Natural killer cell (primary cell): ENCODE measurements at regions not wholly inside any gene's neighbourhood (a gene's known extent, or its start where the extent isn't known, plus 50 kb on each side); places are given as distances from the start of the nearest gene placed in this dataset.

Source experiments
- ATAC-seq, 3 donors: fragments of 150-1000 bp in 2 of 3; fragments of 200-7000 bp in 1 of 3; cut with Tn5 transposase; 1 replicate in 1 of 3; 2 replicates in 2 of 3; pipeline ENCODE4 v1.10.0; 2021; ENCODE audit warnings: mild to moderate bottlenecking in 2 of 3, moderate library complexity in 2 of 3
- DNase-seq, 2 donors: peaks; one replicate each; pipeline versions ENCODE4 v3.0.0 to v3.0.0-alpha.2; 2013 to 2021; ENCODE audit warnings: mixed read lengths in 1 of 2
- H3K27ac ChIP-seq: one replicate; pipeline ENCODE4 v1.5.1; 2013; ENCODE audit warnings: mild to moderate bottlenecking, low read length
- H3K27me3 ChIP-seq: one replicate; pipeline ENCODE4 v1.6.1; 2013; ENCODE audit warnings: low read length; ENCODE audit not compliant: control insufficient read depth, insufficient read depth
- H3K36me3 ChIP-seq: one replicate; pipeline ENCODE4 v1.6.1; 2013; ENCODE audit warnings: low read length; ENCODE audit not compliant: control insufficient read depth, insufficient read depth
- H3K4me1 ChIP-seq: one replicate; pipeline ENCODE4 v1.6.1; 2013; ENCODE audit warnings: low read length; ENCODE audit not compliant: control insufficient read depth, insufficient read depth
- H3K4me3 ChIP-seq: one replicate; pipeline ENCODE4 v1.5.1; 2013; ENCODE audit warnings: low read length
- H3K9me3 ChIP-seq: one replicate; pipeline ENCODE4 v1.6.1; 2013; ENCODE audit warnings: low read length; ENCODE audit not compliant: control insufficient read depth, insufficient read depth
- H3K27ac Mint-ChIP-seq, 2 donors: one replicate each; pipeline ENCODE4 v1.8.0; 2022; ENCODE audit warnings: mild to moderate bottlenecking in 2 of 2, mixed read lengths in 2 of 2, moderate library complexity in 1 of 2
- H3K27me3 Mint-ChIP-seq, 2 donors: one replicate each; pipeline ENCODE4 v1.8.0; 2022; ENCODE audit warnings: low read depth in 2 of 2, mixed read lengths in 2 of 2
- H3K36me3 Mint-ChIP-seq: one replicate; pipeline ENCODE4 v1.8.0; 2022; ENCODE audit warnings: mixed read lengths
- H3K4me1 Mint-ChIP-seq, 2 donors: one replicate each; pipeline ENCODE4 v1.8.0; 2022; ENCODE audit warnings: mixed read lengths in 2 of 2
- H3K4me3 Mint-ChIP-seq: one replicate; pipeline ENCODE4 v1.8.0; 2022; ENCODE audit warnings: mild to moderate bottlenecking, moderate library complexity, mixed read lengths
- H3K9me3 Mint-ChIP-seq, 2 donors: one replicate each; pipeline ENCODE4 v1.8.0; 2022; ENCODE audit warnings: mixed read lengths in 2 of 2
- CTCF ChIP-seq: fragments of 200-600 bp; IDR thresholded peaks from one replicate; pipeline ENCODE4 v1.8.0; 2022; ENCODE audit warnings: antibody characterized with exemption
- WGBS: methylation state at CpG from one replicate; pipeline ENCODE4 v1.1.7; 2013; ENCODE audit warnings: missing lambda C conversion rate; ENCODE audit not compliant: insufficient coverage; 5-methylcytosine and 5-hydroxymethylcytosine counted together
- intact Hi-C: fragments of 100-400 bp; cut with micrococcal nuclease; formaldehyde crosslinking; loops from one replicate; pipeline ENCODE4 v1.14.2; 2022

- peaks cover 0 to 2% of the 10 kb centered on the region in 2 donors for H3K9me3 Mint-ChIP-seq
- Histone ChIP-seq H3K27ac (no peak overlapping the region), H3K36me3 (no peaks in the 10 kb centered on the region), H3K27me3 (no peaks in the 10 kb centered on the region), H3K9me3 (no peaks in the 10 kb centered on the region), H3K4me3 (no peak overlapping the region), H3K4me1 (no peaks in the 10 kb centered on the region)
- no peak for DNase-seq
- no peak for TF ChIP-seq CTCF
- no peak for ATAC-seq
- H3K4me3 Mint-ChIP-seq: no peak overlapping the region
- no peaks in the 10 kb centered on the region for H3K36me3 Mint-ChIP-seq
- no peak overlapping the region for H3K27ac Mint-ChIP-seq
- no peaks in the 10 kb centered on the region for H3K4me1 Mint-ChIP-seq
- H3K27me3 Mint-ChIP-seq: no peaks in the 10 kb centered on the region
- intact Hi-C loops: no loop called here
- 81% methylated on average over 3 of the region's 5 CpGs for WGBS
Observed at GRCh38 chr1:238475712-238476111, 585.0 kb upstream of the ZP4 start.

- no peaks in the 10 kb centered on the region for H3K9me3 ChIP-seq
- no peaks in the 10 kb centered on the region for H3K36me3 ChIP-seq
- peaks cover 0 to 2% of the 10 kb centered on the region in 2 donors for H3K9me3 Mint-ChIP-seq
- intact Hi-C loops: no loop called here
- DNase-seq (no peak), ATAC-seq (no peak)
- WGBS: 40% methylated on average over 1 of the region's 3 CpGs
- H3K27me3 ChIP-seq: no peaks in the 10 kb centered on the region
- no peak overlapping the region for H3K4me3 Mint-ChIP-seq
- no peaks in the 10 kb centered on the region for H3K27me3 Mint-ChIP-seq
- H3K4me1 ChIP-seq: no peaks in the 10 kb centered on the region
- H3K27ac ChIP-seq: no peak overlapping the region
- no peak for TF ChIP-seq CTCF
- no peak overlapping the region for H3K4me3 ChIP-seq
- no peak overlapping the region for H3K27ac Mint-ChIP-seq
- H3K36me3 Mint-ChIP-seq: no peaks in the 10 kb centered on the region
- no peaks in the 10 kb centered on the region for H3K4me1 Mint-ChIP-seq
Observed at GRCh38 chr1:238474263-238474662, 583.5 kb upstream of the ZP4 start.

GRCh38 chr1:238469146-238469631 lies 578.5 kb upstream of the ZP4 start:
- TF ChIP-seq CTCF: no peak
- Mint-ChIP-seq H3K27ac (no peak overlapping the region), H3K4me1 (no peaks in the 10 kb centered on the region), H3K27me3 (no peaks in the 10 kb centered on the region), H3K36me3 (no peaks in the 10 kb centered on the region), H3K4me3 (no peak overlapping the region), H3K9me3 (peaks cover 7 to 12% of the 10 kb centered on the region in 2 donors)
- Histone ChIP-seq H3K9me3 (no peaks in the 10 kb centered on the region), H3K27ac (no peak overlapping the region), H3K36me3 (no peaks in the 10 kb centered on the region), H3K4me3 (no peak overlapping the region), H3K4me1 (no peaks in the 10 kb centered on the region), H3K27me3 (no peaks in the 10 kb centered on the region)
- 77% methylated on average over 4 of the region's 4 CpGs for WGBS
- intact Hi-C loops: no loop called here
- DNase-seq (no peak), ATAC-seq (no peak)

GRCh38 chr1:238468068-238468467 lies 577.3 kb upstream of the ZP4 start:
- WGBS: 100% methylated on average over 2 of the region's 6 CpGs
- intact Hi-C loops: no loop called here
- H3K27me3 Mint-ChIP-seq: no peaks in the 10 kb centered on the region

More at GRCh38 chr1:238468068-238468467, 577.3 kb upstream of the ZP4 start:
- Histone ChIP-seq H3K4me1 (no peaks in the 10 kb centered on the region), H3K27me3 (no peaks in the 10 kb centered on the region), H3K27ac (no peak overlapping the region), H3K4me3 (no peak overlapping the region), H3K9me3 (no peaks in the 10 kb centered on the region), H3K36me3 (no peaks in the 10 kb centered on the region)
- Mint-ChIP-seq H3K4me1 (no peaks in the 10 kb centered on the region), H3K4me3 (no peak overlapping the region), H3K36me3 (no peaks in the 10 kb centered on the region), H3K27ac (no peak overlapping the region), H3K9me3 (peaks cover 11 to 16% of the 10 kb centered on the region in 2 donors)
- DNase-seq: no peak
- no peak for TF ChIP-seq CTCF
- no peak for ATAC-seq
